ENCODE measurements at regions not wholly inside any gene's neighbourhood (a gene's known extent, or its start where the extent isn't known, plus 50 kb on each side); places are given as distances from the start of the nearest gene placed in this dataset.
"Not testable (repeated sequence)": the region's sequence is repeated elsewhere in the genome, so short reads cannot be mapped to it uniquely, and the experiment has no call there.

- TF ChIP-seq WRNIP1 (IDR thresholded peaks at IDR 0.05; ENCODE audit: borderline replicate concordance, low read depth, low read length) (no peak), CBFB (IDR thresholded peaks at IDR 0.05; ENCODE audit: low read depth) (no peak)
Observed at GRCh38 chr1:244305776-244306341, 145.8 kb downstream of the ADSS2 start (continued).

GRCh38 chr1:244306544-244306943 is 145.2 kb downstream of the ADSS2 start:
- H3K36me3 ChIP-seq (ENCODE audit: control insufficient read depth in 2 of 2, insufficient read depth in 2 of 2, low read length in 1 of 2), result no peaks in the 10 kb centered on the region
- in situ Hi-C loops (cut with MboI) (no loop called here), intact Hi-C loops (cut with micrococcal nuclease; ENCODE audit: unreplicated experiment) (no loop called here)
- H3K4me3 ChIP-seq, result no peak overlapping the region
- no peak overlapping the region for H3K27ac ChIP-seq (ENCODE audit: control insufficient read depth, insufficient read depth)
- RAD21 ChIA-PET (ENCODE audit: unreplicated experiment), result no interaction called here
- SMC1A ChIA-PET (ENCODE audit: uncharacterized antibody, unreplicated experiment), result no interaction called here
- no peaks in the 10 kb centered on the region for H3K79me2 ChIP-seq (ENCODE audit: control insufficient read depth, insufficient read depth, low read length)
- no peak overlapping the region for H2AFZ ChIP-seq (ENCODE audit: control insufficient read depth, low read depth, low read length)
- TF ChIP-seq HDAC2 (IDR thresholded peaks at IDR 0.05), result no peak
- TF ChIP-seq ZSCAN29 (IDR thresholded peaks at IDR 0.05), result no peak
- TF ChIP-seq MTA2 (IDR thresholded peaks at IDR 0.05; ENCODE audit: low read depth), result no peak
- no peak for TF ChIP-seq FOXK2 (IDR thresholded peaks at IDR 0.05)
- TF ChIP-seq TCF12 (IDR thresholded peaks at IDR 0.05; ENCODE audit: low read depth, low read length), result no peak
- TF ChIP-seq RELB (IDR thresholded peaks at IDR 0.05; ENCODE audit: low read depth), result no peak
- no peak for TF ChIP-seq CBFB (IDR thresholded peaks at IDR 0.05; ENCODE audit: low read depth)
- TF ChIP-seq IRF4 (IDR thresholded peaks at IDR 0.05; ENCODE audit: low read depth, low read length), result no peak
- no peak overlapping the region for H3K9ac ChIP-seq (ENCODE audit: control insufficient read depth, insufficient read depth, low read length)
- FAIRE-seq (no peak), DNase-seq (ENCODE audit: low read depth, low spot score) (no peak), ATAC-seq (no peak)
- 96% methylated on average over 2 of the region's 2 CpGs for WGBS (ENCODE audit: insufficient coverage, insufficient replicate concordance, low lambda C conversion rate, missing lambda C conversion rate)
- no TSS peak for BruUV-seq (replicated peaks)
- no peaks in the 10 kb centered on the region for H3K27me3 ChIP-seq (replicated peaks in 1 of 2; ENCODE audit: control insufficient read depth in 2 of 2, insufficient read depth in 2 of 2, low read length in 1 of 2)
- no peak overlapping the region for H3K4me2 ChIP-seq (ENCODE audit: control insufficient read depth, insufficient read depth)
- CTCF ChIA-PET, result no interaction called here
- no peaks in the 10 kb centered on the region for H3K9me3 ChIP-seq (replicated peaks; ENCODE audit: control insufficient read depth, insufficient read depth, low read length)
- H3K4me1 ChIP-seq (ENCODE audit: control insufficient read depth, insufficient read depth, low read length), result no peaks in the 10 kb centered on the region; the same call in 1 of the 2 replicates
- H4K20me1 ChIP-seq (ENCODE audit: control insufficient read depth, insufficient read depth), result no peaks in the 10 kb centered on the region
- POLR2A ChIA-PET, result no interaction called here

- CTCF ChIA-PET; H3K4me2 ChIP-seq (ENCODE audit: control insufficient read depth, insufficient read depth); BruUV-seq (replicated peaks); ATAC-seq; H3K36me3 ChIP-seq (ENCODE audit: control insufficient read depth in 2 of 2, insufficient read depth in 2 of 2, low read length in 1 of 2); H3K4me3 ChIP-seq; RAD21 ChIA-PET (ENCODE audit: unreplicated experiment); intact Hi-C loops (cut with micrococcal nuclease; ENCODE audit: unreplicated experiment); FAIRE-seq; H4K20me1 ChIP-seq (ENCODE audit: control insufficient read depth, insufficient read depth); H2AFZ ChIP-seq (ENCODE audit: control insufficient read depth, low read depth, low read length); in situ Hi-C loops (cut with MboI); H3K27ac ChIP-seq (ENCODE audit: control insufficient read depth, insufficient read depth); H3K27me3 ChIP-seq (replicated peaks in 1 of 2; ENCODE audit: control insufficient read depth in 2 of 2, insufficient read depth in 2 of 2, low read length in 1 of 2); H3K9ac ChIP-seq (ENCODE audit: control insufficient read depth, insufficient read depth, low read length); DNase-seq (ENCODE audit: low read depth, low spot score); POLR2A ChIA-PET; H3K4me1 ChIP-seq (ENCODE audit: control insufficient read depth, insufficient read depth, low read length); H3K9me3 ChIP-seq (replicated peaks; ENCODE audit: control insufficient read depth, insufficient read depth, low read length); H3K79me2 ChIP-seq (ENCODE audit: control insufficient read depth, insufficient read depth, low read length); SMC1A ChIA-PET (ENCODE audit: uncharacterized antibody, unreplicated experiment): not testable (repeated sequence)
- WGBS (ENCODE audit: insufficient coverage, insufficient replicate concordance, low lambda C conversion rate, missing lambda C conversion rate), result 62% methylated on average over 4 of the region's 4 CpGs
Observed at GRCh38 chr1:244309191-244309590, 142.5 kb downstream of the ADSS2 start.
